ENCODE measurements at regions not wholly inside any gene's neighbourhood (a gene's known extent, or its start where the extent isn't known, plus 50 kb on each side); places are given as distances from the start of the nearest gene placed in this dataset.

GRCh38 chr10:33889371-33889770 lies 554.9 kb upstream of the NRP1 start:
- TF ChIP-seq, protein P1, sequence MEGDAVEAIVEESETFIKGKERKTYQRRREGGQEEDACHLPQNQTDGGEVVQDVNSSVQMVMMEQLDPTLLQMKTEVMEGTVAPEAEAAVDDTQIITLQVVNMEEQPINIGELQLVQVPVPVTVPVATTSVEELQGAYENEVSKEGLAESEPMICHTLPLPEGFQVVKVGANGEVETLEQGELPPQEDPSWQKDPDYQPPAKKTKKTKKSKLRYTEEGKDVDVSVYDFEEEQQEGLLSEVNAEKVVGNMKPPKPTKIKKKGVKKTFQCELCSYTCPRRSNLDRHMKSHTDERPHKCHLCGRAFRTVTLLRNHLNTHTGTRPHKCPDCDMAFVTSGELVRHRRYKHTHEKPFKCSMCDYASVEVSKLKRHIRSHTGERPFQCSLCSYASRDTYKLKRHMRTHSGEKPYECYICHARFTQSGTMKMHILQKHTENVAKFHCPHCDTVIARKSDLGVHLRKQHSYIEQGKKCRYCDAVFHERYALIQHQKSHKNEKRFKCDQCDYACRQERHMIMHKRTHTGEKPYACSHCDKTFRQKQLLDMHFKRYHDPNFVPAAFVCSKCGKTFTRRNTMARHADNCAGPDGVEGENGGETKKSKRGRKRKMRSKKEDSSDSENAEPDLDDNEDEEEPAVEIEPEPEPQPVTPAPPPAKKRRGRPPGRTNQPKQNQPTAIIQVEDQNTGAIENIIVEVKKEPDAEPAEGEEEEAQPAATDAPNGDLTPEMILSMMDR (optimal IDR thresholded peaks at IDR 0.05 in 1 of 3, IDR thresholded peaks at IDR 0.05 in 1 of 3, conservative IDR thresholded peaks at IDR 0.05 in 1 of 3; ENCODE audit: extremely low read depth in 1 of 3, insufficient read depth in 2 of 3, low read length in 3 of 3), result no peak
- TF ChIP-seq EZH2 (IDR thresholded peaks at IDR 0.05; ENCODE audit: low read length), result no peak

Data from keratinocyte (primary cell).